GM12801 (cell line): ENCODE measurements at regions not wholly inside any gene's neighbourhood (a gene's known extent, or its start where the extent isn't known, plus 50 kb on each side); places are given as distances from the start of the nearest gene placed in this dataset.

Experiments used
- CTCF ChIP-seq: IDR thresholded peaks from one replicate; pipeline ENCODE4 v1.5.1; 2011; ENCODE audit warnings: control low read depth; ENCODE audit not compliant: insufficient read length; ENCODE audit errors: extremely low read depth

- TF ChIP-seq CTCF: no peak
These were observed 205.9 kb downstream of the IKZF2 start for GRCh38 chr2:212945526-212945925.

- TF ChIP-seq CTCF: no peak
These were observed 208.1 kb downstream of the IKZF2 start for GRCh38 chr2:212943351-212943750.

- TF ChIP-seq CTCF: no peak
These were observed 210.1 kb downstream of the IKZF2 start for GRCh38 chr2:212941361-212941760.

- no peak for TF ChIP-seq CTCF
These were observed 210.6 kb downstream of the IKZF2 start for GRCh38 chr2:212940816-212941215.

- no peak for TF ChIP-seq CTCF
These were observed 211.5 kb downstream of the IKZF2 start for GRCh38 chr2:212939777-212940531.

- no peak for TF ChIP-seq CTCF
These were observed 213.1 kb downstream of the IKZF2 start for GRCh38 chr2:212938144-212938793.

GRCh38 chr2:212936572-212936971, 214.8 kb downstream of the IKZF2 start:
- TF ChIP-seq CTCF: no peak
